ENCODE measurements at regions not wholly inside any gene's neighbourhood (a gene's known extent, or its start where the extent isn't known, plus 50 kb on each side); places are given as distances from the start of the nearest gene placed in this dataset.

GRCh38 chr1:29708796-29709703, 472.7 kb downstream of the PTPRU start:
- TF ChIP-seq POLR2A (IDR thresholded peaks at IDR 0.05; ENCODE audit: low read length) (no peak), GATA1 (IDR thresholded peaks at IDR 0.05; ENCODE audit: low read depth, low read length) (no peak)

Measured in erythroblast (primary cell).